ENCODE measurements at regions not wholly inside any gene's neighbourhood (a gene's known extent, or its start where the extent isn't known, plus 50 kb on each side); places are given as distances from the start of the nearest gene placed in this dataset.

DNA sequence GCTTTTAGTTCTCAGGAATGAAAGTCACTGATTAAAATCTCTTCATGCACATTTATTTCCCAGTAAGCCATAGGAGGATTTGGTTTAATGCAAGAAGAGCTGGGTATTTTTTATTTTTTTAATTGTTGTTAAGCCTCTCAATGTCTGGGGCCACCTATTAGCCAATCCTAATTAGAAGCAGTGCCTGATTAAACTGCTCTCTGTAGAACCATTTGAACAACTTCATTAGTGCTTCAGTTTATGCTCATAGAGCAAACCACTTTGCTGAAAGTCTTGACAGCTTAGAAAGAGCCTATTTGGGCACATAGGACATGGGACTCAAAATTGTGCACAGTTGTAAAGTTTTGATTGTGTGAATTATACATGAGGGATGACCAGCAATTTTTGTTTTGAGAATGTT is 548.9 kb downstream of the FRK start:
- no peak for FAIRE-seq
- Histone ChIP-seq H2AK5ac (ENCODE audit: low read depth, low read length) (no peak overlapping the region), H3K79me2 (ENCODE audit: control insufficient read depth in 1 of 2, insufficient read depth in 2 of 2, low read length in 2 of 2) (no peaks in the 10 kb centered on the region), H3K27me3 (replicated peaks in 1 of 4; ENCODE audit: control insufficient read depth in 3 of 4, extremely low read depth in 1 of 4, insufficient read depth in 3 of 4, low read length in 3 of 4) (no peaks in the 10 kb centered on the region), H3K4me3 (ENCODE audit: extremely low read depth in 1 of 4, insufficient read depth in 2 of 4, low read depth in 3 of 4, low read length in 4 of 4) (no peak overlapping the region), H3K9ac (replicated peaks in 1 of 4; ENCODE audit: extremely low read depth in 1 of 4, low read depth in 3 of 4, low read length in 3 of 4) (no peak overlapping the region), H3K9me3 (ENCODE audit: insufficient read depth in 2 of 2, low read depth in 1 of 2, low read length in 1 of 2) (no peaks in the 10 kb centered on the region), H4K8ac (ENCODE audit: extremely low read depth, insufficient read depth, low read length) (no peak overlapping the region), H2BK120ac (replicated peaks; ENCODE audit: low read depth, low read length) (no peak overlapping the region), H2BK5ac (ENCODE audit: low read depth, low read length) (no peak overlapping the region), H2AFZ (ENCODE audit: low read length) (0 out of 2 replicates have a peak overlapping the region, but pooled peaks have one; percentile 71), H3K18ac (ENCODE audit: extremely low read depth, low read length) (no peak overlapping the region), H3K4me2 (ENCODE audit: insufficient read depth in 1 of 2, low read depth in 2 of 2, low read length in 2 of 2) (no peak overlapping the region), H3K14ac (ENCODE audit: insufficient read length) (no peak overlapping the region), H4K91ac (replicated peaks; ENCODE audit: insufficient read length, low read length) (no peak overlapping the region), H2BK20ac (ENCODE audit: low read length) (no peak overlapping the region), H3K23me2 (ENCODE audit: low read depth, low read length) (no peaks in the 10 kb centered on the region), H2BK15ac (ENCODE audit: low read length) (no peak overlapping the region), H3K23ac (ENCODE audit: insufficient read length) (no peak overlapping the region), H4K20me1 (replicated peaks in 1 of 2; ENCODE audit: control insufficient read depth in 1 of 2, insufficient read depth in 2 of 2, low read length in 2 of 2) (no peaks in the 10 kb centered on the region), H3K4ac (replicated peaks; ENCODE audit: insufficient read length, low read depth, low read length) (no peak overlapping the region), H2BK12ac (ENCODE audit: low read depth, low read length) (no peak overlapping the region), H3K79me1 (ENCODE audit: low read depth, low read length) (no peaks in the 10 kb centered on the region), H3K27ac (ENCODE audit: low read depth, low read length) (no peak overlapping the region), H4K5ac (ENCODE audit: insufficient read length, low read depth, low read length) (no peak overlapping the region), H3K4me1 (replicated peaks in 1 of 4; ENCODE audit: control insufficient read depth in 3 of 4, insufficient read depth in 4 of 4, low read length in 3 of 4) (0 out of 7 replicates have a peak, but pooled peaks cover 0 to 2% (median 0%) of the 10 kb centered on the region in 4 experiments), H3K56ac (replicated peaks; ENCODE audit: insufficient read length, low read depth, low read length) (no peak overlapping the region), H3K36me3 (ENCODE audit: control insufficient read depth in 2 of 4, insufficient read depth in 4 of 4, low read length in 3 of 4) (no peaks in the 10 kb centered on the region)
- TF ChIP-seq TBP (IDR thresholded peaks at IDR 0.05; ENCODE audit: low read depth, low read length) (no peak), BCL11A (IDR thresholded peaks at IDR 0.05; ENCODE audit: low read depth in 2 of 2, low read length in 2 of 2) (no peak), GTF2F1 (IDR thresholded peaks at IDR 0.05; ENCODE audit: borderline replicate concordance, low read depth, low read length) (no peak), SRF (IDR thresholded peaks at IDR 0.05; ENCODE audit: low read depth, low read length) (no peak), JUND (IDR thresholded peaks at IDR 0.05; ENCODE audit: low read length) (no peak), TEAD4 (IDR thresholded peaks at IDR 0.05; ENCODE audit: low read depth, low read length) (no peak), RXRA (IDR thresholded peaks at IDR 0.05; ENCODE audit: insufficient read depth, low read depth, low read length) (no peak)
- DNase-seq (ENCODE audit: low read depth in 1 of 2, low spot score in 2 of 2) = no peak
- POLR2A ChIA-PET (ENCODE audit: partially characterized antibody) = no interaction called here
- CTCF ChIA-PET (ENCODE audit: partially characterized antibody) = no interaction called here
